ENCODE measurements at regions not wholly inside any gene's neighbourhood (a gene's known extent, or its start where the extent isn't known, plus 50 kb on each side); places are given as distances from the start of the nearest gene placed in this dataset.
"Not testable (repeated sequence)": the region's sequence is repeated elsewhere in the genome, so short reads cannot be mapped to it uniquely, and the experiment has no call there.

GRCh38 chr16:33913601-33914000 is 454.2 kb downstream of the TP53TG3F start:
- H3K27me3 ChIP-seq (ENCODE audit: insufficient read depth, poor library complexity, severe bottlenecking); H3K36me3 ChIP-seq (ENCODE audit: low read depth); ATAC-seq (ENCODE audit: low read depth); DNase-seq (ENCODE audit: low spot score); H3K27ac ChIP-seq (ENCODE audit: poor library complexity, severe bottlenecking); H3K4me1 ChIP-seq (ENCODE audit: insufficient read depth, poor library complexity, severe bottlenecking); H3K4me3 ChIP-seq (ENCODE audit: severe bottlenecking); H3K9me3 ChIP-seq (ENCODE audit: severe bottlenecking): not testable (repeated sequence)

- ATAC-seq (ENCODE audit: low read depth) = peak; percentile 35; the same call in 1 of the 3 replicates
- DNase-seq (ENCODE audit: low spot score); H3K4me3 ChIP-seq (ENCODE audit: severe bottlenecking): not testable (repeated sequence)
Observed at GRCh38 chr16:33920761-33921545, 461.5 kb downstream of the TP53TG3F start.

GRCh38 chr16:33922914-33923313 is 463.5 kb downstream of the TP53TG3F start:
- ATAC-seq (ENCODE audit: low read depth); DNase-seq (ENCODE audit: low spot score): not testable (repeated sequence)

More at GRCh38 chr16:33920761-33921545, 461.5 kb downstream of the TP53TG3F start:
- not testable (repeated sequence) for H3K27ac ChIP-seq (ENCODE audit: poor library complexity, severe bottlenecking); H3K27me3 ChIP-seq (ENCODE audit: insufficient read depth, poor library complexity, severe bottlenecking); H3K36me3 ChIP-seq (ENCODE audit: low read depth); H3K9me3 ChIP-seq (ENCODE audit: severe bottlenecking); H3K4me1 ChIP-seq (ENCODE audit: insufficient read depth, poor library complexity, severe bottlenecking)

DNA sequence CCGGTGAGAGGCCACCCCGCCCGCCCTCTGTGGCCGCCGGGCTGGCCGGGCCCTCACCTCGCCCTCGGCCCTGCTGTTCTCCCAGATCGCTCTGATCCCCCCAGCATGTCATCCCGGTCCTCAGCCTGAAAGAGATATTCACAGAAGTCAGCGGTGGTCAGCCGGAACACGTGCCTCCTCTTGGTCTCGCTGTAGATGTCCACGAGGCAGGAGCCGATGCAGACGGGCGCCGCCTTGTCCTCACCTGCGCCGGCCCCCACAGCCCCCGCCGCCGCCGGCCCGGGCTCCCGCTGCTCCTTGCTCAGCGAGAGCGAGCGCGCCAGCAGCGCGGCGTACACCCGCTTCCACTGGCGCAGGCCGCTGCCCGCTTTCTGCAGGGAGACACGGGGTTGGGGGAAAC is 468.6 kb downstream of the TP53TG3F start:
- DNase-seq (ENCODE audit: low spot score); H3K9me3 ChIP-seq (ENCODE audit: severe bottlenecking); H3K27me3 ChIP-seq (ENCODE audit: insufficient read depth, poor library complexity, severe bottlenecking); ATAC-seq (ENCODE audit: low read depth); H3K4me3 ChIP-seq (ENCODE audit: severe bottlenecking); H3K4me1 ChIP-seq (ENCODE audit: insufficient read depth, poor library complexity, severe bottlenecking); H3K27ac ChIP-seq (ENCODE audit: poor library complexity, severe bottlenecking); H3K36me3 ChIP-seq (ENCODE audit: low read depth): not testable (repeated sequence)

More at GRCh38 chr16:33922914-33923313, 463.5 kb downstream of the TP53TG3F start:
- not testable (repeated sequence) for H3K4me3 ChIP-seq (ENCODE audit: severe bottlenecking); H3K27ac ChIP-seq (ENCODE audit: poor library complexity, severe bottlenecking); H3K36me3 ChIP-seq (ENCODE audit: low read depth); H3K9me3 ChIP-seq (ENCODE audit: severe bottlenecking); H3K4me1 ChIP-seq (ENCODE audit: insufficient read depth, poor library complexity, severe bottlenecking); H3K27me3 ChIP-seq (ENCODE audit: insufficient read depth, poor library complexity, severe bottlenecking)

GRCh38 chr16:33932191-33932590 is 472.8 kb downstream of the TP53TG3F start:
- H3K36me3 ChIP-seq (ENCODE audit: low read depth); H3K27ac ChIP-seq (ENCODE audit: poor library complexity, severe bottlenecking); H3K4me1 ChIP-seq (ENCODE audit: insufficient read depth, poor library complexity, severe bottlenecking); DNase-seq (ENCODE audit: low spot score); H3K9me3 ChIP-seq (ENCODE audit: severe bottlenecking); H3K4me3 ChIP-seq (ENCODE audit: severe bottlenecking); H3K27me3 ChIP-seq (ENCODE audit: insufficient read depth, poor library complexity, severe bottlenecking); ATAC-seq (ENCODE audit: low read depth): not testable (repeated sequence)

DNA sequence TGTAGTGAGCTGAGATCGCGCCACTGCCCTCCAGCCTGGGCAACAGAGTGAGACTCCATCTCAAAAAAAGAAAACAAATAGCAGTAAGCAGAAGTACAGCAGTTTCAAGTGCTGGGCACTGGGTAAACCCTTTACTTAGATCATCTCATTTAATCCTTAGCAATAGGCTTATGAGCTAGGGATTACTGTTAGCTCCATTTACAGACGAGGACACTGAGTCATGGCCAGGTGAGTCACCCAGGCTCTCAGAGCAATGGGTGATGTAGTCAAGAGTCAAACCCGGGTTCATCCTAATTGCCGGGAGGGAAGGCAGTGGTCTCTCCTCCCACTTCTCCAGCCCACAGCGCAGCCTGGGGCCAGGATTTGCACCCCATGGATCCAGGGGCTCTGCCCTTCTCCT is 473.6 kb downstream of the TP53TG3F start:
- ATAC-seq (ENCODE audit: low read depth); H3K4me1 ChIP-seq (ENCODE audit: insufficient read depth, poor library complexity, severe bottlenecking); H3K27ac ChIP-seq (ENCODE audit: poor library complexity, severe bottlenecking); H3K9me3 ChIP-seq (ENCODE audit: severe bottlenecking); H3K27me3 ChIP-seq (ENCODE audit: insufficient read depth, poor library complexity, severe bottlenecking); DNase-seq (ENCODE audit: low spot score); H3K36me3 ChIP-seq (ENCODE audit: low read depth); H3K4me3 ChIP-seq (ENCODE audit: severe bottlenecking): not testable (repeated sequence)

DNA sequence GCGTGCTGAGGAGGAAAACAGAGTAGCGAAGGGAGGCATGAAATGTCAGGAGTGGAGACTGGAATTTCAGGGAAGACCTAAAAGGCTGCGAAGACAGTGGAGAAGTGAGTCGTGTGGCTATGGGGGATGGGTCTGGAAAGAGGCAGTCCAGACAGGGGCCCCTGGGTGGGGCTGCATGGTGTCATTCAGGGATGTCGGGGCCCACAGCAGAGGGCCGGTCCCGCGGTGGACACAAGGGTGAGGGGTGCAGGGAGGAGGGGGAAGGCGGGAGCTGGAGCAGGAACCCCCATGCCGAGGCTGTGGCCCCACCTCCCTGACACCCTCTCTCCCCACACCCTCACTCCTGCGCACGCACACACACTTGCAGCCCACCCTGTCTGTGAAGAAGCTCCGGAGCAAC is 476.4 kb downstream of the TP53TG3F start:
- H3K36me3 ChIP-seq (ENCODE audit: low read depth); H3K4me3 ChIP-seq (ENCODE audit: severe bottlenecking); H3K4me1 ChIP-seq (ENCODE audit: insufficient read depth, poor library complexity, severe bottlenecking); ATAC-seq (ENCODE audit: low read depth); H3K27ac ChIP-seq (ENCODE audit: poor library complexity, severe bottlenecking); H3K9me3 ChIP-seq (ENCODE audit: severe bottlenecking); H3K27me3 ChIP-seq (ENCODE audit: insufficient read depth, poor library complexity, severe bottlenecking); DNase-seq (ENCODE audit: low spot score): not testable (repeated sequence)

- not testable (repeated sequence) for H3K36me3 ChIP-seq (ENCODE audit: low read depth); DNase-seq (ENCODE audit: low spot score); H3K4me3 ChIP-seq (ENCODE audit: severe bottlenecking); ATAC-seq (ENCODE audit: low read depth); H3K9me3 ChIP-seq (ENCODE audit: severe bottlenecking); H3K4me1 ChIP-seq (ENCODE audit: insufficient read depth, poor library complexity, severe bottlenecking); H3K27me3 ChIP-seq (ENCODE audit: insufficient read depth, poor library complexity, severe bottlenecking); H3K27ac ChIP-seq (ENCODE audit: poor library complexity, severe bottlenecking)
- TF ChIP-seq, protein P1, sequence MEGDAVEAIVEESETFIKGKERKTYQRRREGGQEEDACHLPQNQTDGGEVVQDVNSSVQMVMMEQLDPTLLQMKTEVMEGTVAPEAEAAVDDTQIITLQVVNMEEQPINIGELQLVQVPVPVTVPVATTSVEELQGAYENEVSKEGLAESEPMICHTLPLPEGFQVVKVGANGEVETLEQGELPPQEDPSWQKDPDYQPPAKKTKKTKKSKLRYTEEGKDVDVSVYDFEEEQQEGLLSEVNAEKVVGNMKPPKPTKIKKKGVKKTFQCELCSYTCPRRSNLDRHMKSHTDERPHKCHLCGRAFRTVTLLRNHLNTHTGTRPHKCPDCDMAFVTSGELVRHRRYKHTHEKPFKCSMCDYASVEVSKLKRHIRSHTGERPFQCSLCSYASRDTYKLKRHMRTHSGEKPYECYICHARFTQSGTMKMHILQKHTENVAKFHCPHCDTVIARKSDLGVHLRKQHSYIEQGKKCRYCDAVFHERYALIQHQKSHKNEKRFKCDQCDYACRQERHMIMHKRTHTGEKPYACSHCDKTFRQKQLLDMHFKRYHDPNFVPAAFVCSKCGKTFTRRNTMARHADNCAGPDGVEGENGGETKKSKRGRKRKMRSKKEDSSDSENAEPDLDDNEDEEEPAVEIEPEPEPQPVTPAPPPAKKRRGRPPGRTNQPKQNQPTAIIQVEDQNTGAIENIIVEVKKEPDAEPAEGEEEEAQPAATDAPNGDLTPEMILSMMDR (IDR thresholded peaks at IDR 0.05; ENCODE audit: poor library complexity, severe bottlenecking) = peak; percentile 11
Observed at GRCh38 chr16:33938097-33938496, 478.7 kb downstream of the TP53TG3F start.

GRCh38 chr16:33961536-33961935 is 502.1 kb downstream of the TP53TG3F start:
- H3K4me3 ChIP-seq (ENCODE audit: severe bottlenecking); H3K36me3 ChIP-seq (ENCODE audit: low read depth); ATAC-seq (ENCODE audit: low read depth); DNase-seq (ENCODE audit: low spot score); H3K27ac ChIP-seq (ENCODE audit: poor library complexity, severe bottlenecking); H3K4me1 ChIP-seq (ENCODE audit: insufficient read depth, poor library complexity, severe bottlenecking); H3K9me3 ChIP-seq (ENCODE audit: severe bottlenecking); H3K27me3 ChIP-seq (ENCODE audit: insufficient read depth, poor library complexity, severe bottlenecking): not testable (repeated sequence)

GRCh38 chr16:33965534-33965933 is 506.1 kb downstream of the TP53TG3F start:
- not testable (repeated sequence) for H3K4me3 ChIP-seq (ENCODE audit: severe bottlenecking); H3K9me3 ChIP-seq (ENCODE audit: severe bottlenecking); H3K36me3 ChIP-seq (ENCODE audit: low read depth); H3K4me1 ChIP-seq (ENCODE audit: insufficient read depth, poor library complexity, severe bottlenecking); H3K27me3 ChIP-seq (ENCODE audit: insufficient read depth, poor library complexity, severe bottlenecking); DNase-seq (ENCODE audit: low spot score); H3K27ac ChIP-seq (ENCODE audit: poor library complexity, severe bottlenecking); ATAC-seq (ENCODE audit: low read depth)

- H3K27ac ChIP-seq (ENCODE audit: poor library complexity, severe bottlenecking); H3K27me3 ChIP-seq (ENCODE audit: insufficient read depth, poor library complexity, severe bottlenecking); H3K4me3 ChIP-seq (ENCODE audit: severe bottlenecking); ATAC-seq (ENCODE audit: low read depth); H3K4me1 ChIP-seq (ENCODE audit: insufficient read depth, poor library complexity, severe bottlenecking); H3K9me3 ChIP-seq (ENCODE audit: severe bottlenecking); DNase-seq (ENCODE audit: low spot score); H3K36me3 ChIP-seq (ENCODE audit: low read depth): not testable (repeated sequence)
Observed at GRCh38 chr16:33966855-33967254, 507.4 kb downstream of the TP53TG3F start.
